ENCODE measurements at regions not wholly inside any gene's neighbourhood (a gene's known extent, or its start where the extent isn't known, plus 50 kb on each side); places are given as distances from the start of the nearest gene placed in this dataset.
A peak's percentile ranks its signal among the peaks of the same experiment; 100 is the strongest.

- peak in 1 of 2 donors; percentile 76 for DNase-seq
Measured at GRCh38 chr17:77365584-77366186, 224.9 kb downstream of the SEC14L1 start.

GRCh38 chr17:77366206-77366557, 225.4 kb downstream of the SEC14L1 start:
- no peak for DNase-seq

GRCh38 chr17:77366558-77367245, 225.9 kb downstream of the SEC14L1 start:
- no peak for DNase-seq

GRCh38 chr17:77369544-77369971, 228.8 kb downstream of the SEC14L1 start:
- DNase-seq, result no peak

GRCh38 chr17:77370586-77370985, 229.8 kb downstream of the SEC14L1 start:
- no peak for DNase-seq

GRCh38 chr17:77371117-77371887, 230.5 kb downstream of the SEC14L1 start:
- DNase-seq, result no peak

- DNase-seq, result no peak
Measured at GRCh38 chr17:77371888-77372443, 231.2 kb downstream of the SEC14L1 start.

- DNase-seq, result peak; percentile 34 to 43
Measured at GRCh38 chr17:77372444-77373298, 231.9 kb downstream of the SEC14L1 start.

GRCh38 chr17:77373299-77374169, 232.8 kb downstream of the SEC14L1 start:
- DNase-seq, result peak; percentile 9 to 53

GRCh38 chr17:77374170-77374936, 233.6 kb downstream of the SEC14L1 start:
- DNase-seq, result peak; percentile 53 to 76

- no peak for DNase-seq
Measured at GRCh38 chr17:77375108-77375916, 234.5 kb downstream of the SEC14L1 start.

GRCh38 chr17:77375917-77376651, 235.3 kb downstream of the SEC14L1 start:
- DNase-seq, result no peak

GRCh38 chr17:77376795-77377709, 236.3 kb downstream of the SEC14L1 start:
- DNase-seq, result no peak

- DNase-seq, result no peak
Measured at GRCh38 chr17:77377710-77378235, 237.0 kb downstream of the SEC14L1 start.

GRCh38 chr17:77378318-77379064, 237.7 kb downstream of the SEC14L1 start:
- no peak for DNase-seq

GRCh38 chr17:77379065-77379428, 238.3 kb downstream of the SEC14L1 start:
- no peak for DNase-seq

GRCh38 chr17:77379832-77380231, 239.1 kb downstream of the SEC14L1 start:
- DNase-seq, result no peak

Measured in bone marrow (tissue), 2 donors.